ENCODE measurements at regions not wholly inside any gene's neighbourhood (a gene's known extent, or its start where the extent isn't known, plus 50 kb on each side); places are given as distances from the start of the nearest gene placed in this dataset.

- Mint-ChIP-seq H3K4me1 (ENCODE audit: insufficient read depth, unreplicated experiment) (peaks cover 28% of the 10 kb centered on the region), H3K27ac (ENCODE audit: low read depth, unreplicated experiment) (peak overlapping the region; percentile 28), H3K4me3 (ENCODE audit: unreplicated experiment) (no peak overlapping the region), H3K9me3 (ENCODE audit: unreplicated experiment) (no peaks in the 10 kb centered on the region), H3K36me3 (ENCODE audit: insufficient read depth, unreplicated experiment) (no peaks in the 10 kb centered on the region), H3K27me3 (ENCODE audit: insufficient read depth, unreplicated experiment) (no peaks in the 10 kb centered on the region)
- CTCF ChIA-PET = interaction anchor here (0.6 to 1.4 kb wide), 5 partner anchors 46 to 184 kb away, joined by 3 to 4 read pairs (median 3); no protein-coding TSS in a partner anchor
- no TSS peak for BruUV-seq (replicated peaks)
- peak; percentile 48 for DNase-seq (ENCODE audit: unreplicated experiment)
- POLR2A ChIA-PET = interaction anchor here (0.6 to 1.9 kb wide), 3 partner anchors 47 to 355 kb away, joined by 3 to 4 read pairs (median 3); no protein-coding TSS in a partner anchor
- no peak for TF ChIP-seq CTCF (IDR thresholded peaks at IDR 0.05; ENCODE audit: unreplicated experiment)
- intact Hi-C loops (cut with micrococcal nuclease) = no loop called here
Measured at GRCh38 chr7:131238347-131238931, 89.2 kb upstream of the MKLN1 start.

DNA sequence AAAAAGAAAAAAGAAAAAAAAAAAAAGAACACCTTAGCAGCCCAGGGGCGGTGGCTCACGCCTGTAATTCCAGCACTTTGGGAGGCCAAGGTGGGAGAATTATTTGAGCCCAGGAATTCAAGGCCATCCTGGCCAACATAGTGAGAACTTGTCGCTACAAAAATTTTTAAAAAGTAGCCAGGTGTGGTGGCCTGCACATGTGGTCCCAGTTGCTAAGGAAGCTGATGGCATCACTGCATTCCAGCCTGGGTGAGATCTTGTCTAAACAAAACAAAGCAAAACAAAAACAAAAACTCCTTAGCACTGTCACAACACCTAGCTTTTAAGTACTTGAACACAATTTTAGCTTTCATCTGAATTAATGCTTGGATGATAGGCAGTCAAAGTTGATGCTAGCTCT, 86.3 kb upstream of the MKLN1 start:
- CTCF ChIA-PET = no interaction called here
- H3K9me3 Mint-ChIP-seq (ENCODE audit: unreplicated experiment) = no peaks in the 10 kb centered on the region
- BruUV-seq (replicated peaks) = no TSS peak
- H3K27ac Mint-ChIP-seq (ENCODE audit: low read depth, unreplicated experiment) = no peak overlapping the region
- intact Hi-C loops (cut with micrococcal nuclease) = loop anchor here (10.0 kb wide), 1 partner anchor 57 kb away; no protein-coding TSS in a partner anchor
- no peaks in the 10 kb centered on the region for H3K27me3 Mint-ChIP-seq (ENCODE audit: insufficient read depth, unreplicated experiment)
- TF ChIP-seq CTCF (IDR thresholded peaks at IDR 0.05; ENCODE audit: unreplicated experiment) = no peak
- H3K4me1 Mint-ChIP-seq (ENCODE audit: insufficient read depth, unreplicated experiment) = peaks cover 24% of the 10 kb centered on the region
- H3K4me3 Mint-ChIP-seq (ENCODE audit: unreplicated experiment) = no peak overlapping the region
- POLR2A ChIA-PET = no interaction called here
- DNase-seq (ENCODE audit: unreplicated experiment) = no peak
- no peaks in the 10 kb centered on the region for H3K36me3 Mint-ChIP-seq (ENCODE audit: insufficient read depth, unreplicated experiment)

- Mint-ChIP-seq H3K27me3 (ENCODE audit: insufficient read depth, unreplicated experiment) (no peaks in the 10 kb centered on the region), H3K27ac (ENCODE audit: low read depth, unreplicated experiment) (no peak overlapping the region), H3K9me3 (ENCODE audit: unreplicated experiment) (no peaks in the 10 kb centered on the region), H3K4me1 (ENCODE audit: insufficient read depth, unreplicated experiment) (peaks cover 22% of the 10 kb centered on the region), H3K4me3 (ENCODE audit: unreplicated experiment) (no peak overlapping the region), H3K36me3 (ENCODE audit: insufficient read depth, unreplicated experiment) (no peaks in the 10 kb centered on the region)
- CTCF ChIA-PET = no interaction called here
- no peak for DNase-seq (ENCODE audit: unreplicated experiment)
- intact Hi-C loops (cut with micrococcal nuclease) = loop anchor here (10.0 kb wide), 1 partner anchor 57 kb away; no protein-coding TSS in a partner anchor
- BruUV-seq (replicated peaks) = no TSS peak
- no peak for TF ChIP-seq CTCF (IDR thresholded peaks at IDR 0.05; ENCODE audit: unreplicated experiment)
- POLR2A ChIA-PET = interaction anchor here (0.7 kb wide), 1 partner anchor 202 kb away, joined by 3 read pairs; no protein-coding TSS in a partner anchor
Measured at GRCh38 chr7:131242123-131242650, 85.5 kb upstream of the MKLN1 start.

GRCh38 chr7:131244259-131244852, 83.3 kb upstream of the MKLN1 start:
- peaks cover 20% of the 10 kb centered on the region for H3K4me1 Mint-ChIP-seq (ENCODE audit: insufficient read depth, unreplicated experiment)
- peak; percentile 90 for DNase-seq (ENCODE audit: unreplicated experiment)
- ChIA-PET CTCF (interaction anchor here (0.5 kb wide), 1 partner anchor 9 kb away, joined by 3 read pairs; no protein-coding TSS in a partner anchor), POLR2A (no interaction called here)
- no peaks in the 10 kb centered on the region for H3K9me3 Mint-ChIP-seq (ENCODE audit: unreplicated experiment)
- intact Hi-C loops (cut with micrococcal nuclease) = loop anchor here (10.0 kb wide), 1 partner anchor 60 kb away; no protein-coding TSS in a partner anchor
- no TSS peak for BruUV-seq (replicated peaks)
- H3K4me3 Mint-ChIP-seq (ENCODE audit: unreplicated experiment) = no peak overlapping the region
- no peak for TF ChIP-seq CTCF (IDR thresholded peaks at IDR 0.05; ENCODE audit: unreplicated experiment)
- no peaks in the 10 kb centered on the region for H3K27me3 Mint-ChIP-seq (ENCODE audit: insufficient read depth, unreplicated experiment)
- H3K36me3 Mint-ChIP-seq (ENCODE audit: insufficient read depth, unreplicated experiment) = no peaks in the 10 kb centered on the region
- peak overlapping the region; percentile 6 for H3K27ac Mint-ChIP-seq (ENCODE audit: low read depth, unreplicated experiment)
